SU-DHL-6 (cell line): ENCODE measurements at regions not wholly inside any gene's neighbourhood (a gene's known extent, or its start where the extent isn't known, plus 50 kb on each side); places are given as distances from the start of the nearest gene placed in this dataset.

ENCODE experiments used
- CTCF ChIP-seq: fragments of 200-600 bp; sonication (generic); IDR thresholded peaks from one replicate; pipeline ENCODE4 v1.5.1; 2017; ENCODE audit warnings: antibody characterized with exemption, mild to moderate bottlenecking, low read length, moderate library complexity; ENCODE audit not compliant: insufficient read depth, poor library complexity, severe bottlenecking
- EZH2phosphoT487 ChIP-seq: fragments of 200-600 bp; sonication (generic), shearing (Covaris generic); conservative IDR thresholded peaks from 2 replicates; pipeline ENCODE4 v1.6.1; 2018; ENCODE audit warnings: mild to moderate bottlenecking, antibody characterized with exemption, low read length, moderate library complexity, mixed read lengths

DNA sequence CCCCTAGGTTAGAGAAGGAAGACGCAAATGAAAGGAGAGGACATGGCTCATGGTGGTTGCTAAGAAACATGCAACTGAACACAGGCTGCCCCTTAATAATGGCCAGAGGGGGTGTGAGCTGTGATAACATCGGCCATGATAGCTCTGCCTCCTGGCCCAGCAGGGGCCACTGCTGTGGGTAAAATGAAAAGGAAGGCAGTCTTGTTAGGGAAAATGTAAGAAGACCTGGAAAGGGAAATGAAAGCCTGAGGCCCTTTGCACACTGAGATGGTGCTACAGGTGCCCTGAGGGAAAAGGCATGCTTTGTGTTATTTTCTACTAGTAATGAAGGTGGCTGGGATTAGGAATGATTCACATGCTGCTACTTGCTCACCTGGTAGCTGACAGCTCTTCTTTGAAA, 123.6 kb upstream of the MID1 start:
- TF ChIP-seq CTCF: no peak
- TF ChIP-seq EZH2phosphoT487: no peak
